Retina (tissue), 1 donor: ENCODE measurements at regions not wholly inside any gene's neighbourhood (a gene's known extent, or its start where the extent isn't known, plus 50 kb on each side); places are given as distances from the start of the nearest gene placed in this dataset.
"Not testable (repeated sequence)": the region's sequence is repeated elsewhere in the genome, so short reads cannot be mapped to it uniquely, and the experiment has no call there.

Experiments
- DNase-seq: peaks from one replicate; pipeline ENCODE4 v3.0.0-alpha.2; 2016

- no peak for DNase-seq
These were observed 148.8 kb upstream of the SFSWAP start for GRCh38 chr12:131561891-131562684.

DNA sequence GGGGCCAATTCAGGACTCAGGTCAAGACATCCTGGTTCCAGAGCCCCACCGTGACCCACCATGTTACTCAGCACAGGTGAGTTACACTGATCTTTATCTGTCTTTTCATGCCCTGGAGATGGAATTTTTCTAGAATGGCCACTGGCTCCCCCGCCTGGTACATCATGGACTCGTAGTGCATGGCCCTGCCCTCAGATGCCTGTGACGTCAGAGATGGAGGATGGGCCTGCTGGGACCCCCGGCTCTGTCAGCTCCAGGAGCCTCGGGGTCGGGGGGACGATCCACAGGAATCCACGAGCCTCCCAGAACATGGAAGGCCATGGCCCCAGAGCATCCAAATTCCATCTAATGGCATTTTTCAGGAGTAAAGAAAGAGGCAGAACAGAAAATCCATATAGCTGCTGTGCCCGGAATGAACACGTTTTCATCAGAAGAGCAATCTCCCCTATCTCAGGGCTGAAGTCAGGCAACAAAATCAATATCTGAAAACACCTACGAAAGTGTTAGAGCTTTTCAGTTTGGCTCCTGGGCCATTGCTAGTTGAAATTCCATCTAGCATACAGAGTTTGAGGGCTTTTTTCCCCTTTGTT, 146.7 kb upstream of the SFSWAP start:
- DNase-seq = peak; percentile 70

DNA sequence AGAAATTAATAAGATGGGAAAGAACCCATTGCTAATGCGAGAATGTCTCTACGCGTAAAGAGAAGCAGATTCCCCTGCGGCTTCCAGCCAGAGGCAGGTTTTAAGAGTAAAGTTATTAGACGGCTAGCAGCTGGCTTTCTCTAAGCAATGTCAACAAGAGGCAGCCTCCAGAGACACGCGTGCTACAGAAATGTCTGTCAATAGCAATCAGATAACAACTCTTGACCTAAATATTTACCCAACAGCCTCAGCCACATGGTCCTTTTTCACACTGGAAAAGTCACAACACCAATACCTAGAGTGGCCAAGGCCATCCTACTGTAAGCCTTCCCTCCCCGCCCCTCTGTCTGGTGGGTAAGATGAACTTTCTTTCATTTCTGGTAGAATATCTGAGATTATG, 146.0 kb upstream of the SFSWAP start:
- DNase-seq = no peak

DNA sequence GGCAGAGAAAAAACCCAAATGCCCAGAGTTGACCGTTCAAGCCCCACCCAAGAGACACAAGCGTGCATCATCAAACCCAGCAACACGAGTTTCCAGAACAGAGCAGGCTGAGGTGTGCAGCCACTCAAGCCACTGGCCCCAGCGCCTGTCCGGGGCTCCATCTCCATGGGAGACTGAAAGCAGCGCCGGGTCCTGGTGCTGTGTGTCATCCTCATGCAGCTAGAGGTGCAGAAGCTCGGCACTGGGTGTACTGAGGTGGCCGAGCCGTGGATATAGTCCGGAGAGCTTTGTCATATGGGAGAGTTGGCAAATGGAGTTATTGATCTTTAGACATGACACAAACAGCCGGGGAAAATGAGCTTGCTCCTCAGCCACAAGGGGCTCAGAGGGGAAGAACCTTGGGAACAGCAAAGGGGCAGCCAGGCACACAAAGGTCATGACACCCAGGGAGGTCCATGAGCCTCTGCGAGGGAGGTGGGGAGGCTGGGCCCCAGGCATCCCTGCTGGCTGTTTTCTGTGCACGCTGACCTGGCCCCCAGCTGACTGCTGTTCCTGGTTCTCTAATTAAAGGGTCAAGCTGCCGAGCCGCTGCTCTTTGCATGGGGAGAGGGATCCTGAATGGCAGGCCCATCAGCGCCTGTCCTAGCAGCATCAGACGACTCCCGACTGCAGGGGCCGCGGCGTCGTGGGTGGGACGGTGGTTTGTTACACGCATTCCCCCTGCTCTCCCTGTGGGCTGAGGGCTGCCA, 145.4 kb upstream of the SFSWAP start:
- DNase-seq = peak; percentile 87

DNA sequence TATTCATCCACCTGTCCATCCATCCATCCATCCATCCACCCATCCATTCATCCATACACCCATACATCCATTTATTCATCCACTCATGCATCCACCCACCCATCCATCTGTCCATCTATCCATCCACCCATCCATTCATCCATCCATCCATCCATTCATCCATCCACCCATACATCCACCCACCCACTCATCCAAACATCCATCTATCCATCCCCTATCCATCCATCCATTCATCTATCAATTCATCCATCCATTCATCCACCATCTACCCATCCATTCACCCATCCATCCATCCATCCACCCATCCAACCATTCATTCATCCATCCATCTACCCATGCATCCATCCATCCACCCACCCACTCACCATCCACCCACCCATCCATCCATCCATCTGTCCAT, 142.6 kb upstream of the SFSWAP start:
- DNase-seq = no peak

DNA sequence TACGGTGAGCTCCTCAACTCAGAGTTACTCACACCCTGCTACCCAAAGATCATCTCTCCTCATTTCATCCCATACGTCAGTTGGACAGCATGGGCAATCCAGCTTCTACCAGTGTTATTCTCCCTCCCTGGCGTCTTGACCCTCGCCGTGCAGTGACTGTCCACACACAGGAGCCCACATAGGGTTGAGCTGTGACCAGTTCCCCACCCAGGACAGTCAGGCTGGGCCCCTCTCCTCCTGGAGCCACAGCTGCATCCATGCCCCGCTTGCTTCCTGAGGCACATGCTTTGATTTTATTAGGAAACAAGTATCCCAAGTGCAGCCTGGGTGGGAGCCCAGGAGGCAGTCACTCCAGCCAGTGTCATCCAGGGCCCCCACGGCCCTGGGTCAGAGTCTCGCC, 140.3 kb upstream of the SFSWAP start:
- no peak for DNase-seq

- no peak for DNase-seq
These were observed 139.1 kb upstream of the SFSWAP start for GRCh38 chr12:131571827-131572226.

DNA sequence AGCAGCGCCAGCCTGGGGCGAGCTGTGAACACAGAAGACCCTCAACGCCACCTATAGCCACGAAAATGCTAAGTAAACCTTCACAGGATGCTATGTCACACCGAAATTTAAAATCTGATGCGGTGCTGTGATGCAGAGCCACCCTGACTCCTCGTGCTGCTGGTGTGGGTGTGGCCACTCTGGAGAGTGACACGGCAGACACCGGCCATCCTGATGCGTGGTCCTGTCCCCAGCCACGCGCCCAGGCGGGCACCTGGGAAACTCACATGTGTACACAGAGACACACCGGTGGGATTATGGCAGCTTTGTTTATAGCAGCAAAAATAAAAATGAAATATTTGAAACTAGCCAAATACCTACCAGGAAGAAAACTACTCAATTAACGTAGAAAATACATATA, 138.3 kb upstream of the SFSWAP start:
- no peak for DNase-seq

- peak; percentile 67 for DNase-seq
These were observed 137.1 kb upstream of the SFSWAP start for GRCh38 chr12:131573631-131574394.

DNA sequence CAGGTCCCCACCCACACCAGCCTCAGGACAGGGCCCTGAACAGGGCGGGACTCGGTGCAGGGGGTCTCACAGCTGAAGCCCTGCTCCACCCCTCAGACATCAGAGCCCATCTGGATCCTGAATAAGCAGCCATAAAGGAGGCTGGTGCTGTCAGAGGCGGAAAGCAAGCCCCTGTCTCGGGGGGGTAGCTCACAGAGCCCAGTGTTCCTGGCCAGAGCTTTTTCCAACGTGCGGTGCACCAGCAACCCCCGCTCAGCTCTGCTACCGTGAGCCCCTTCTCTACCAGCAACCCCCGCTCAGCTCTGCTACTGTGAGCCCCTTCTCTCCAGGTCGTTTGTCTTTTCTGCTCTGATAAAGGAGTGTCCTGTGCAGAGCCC, 136.5 kb upstream of the SFSWAP start:
- DNase-seq = peak; percentile 70

GRCh38 chr12:131575371-131575770, 135.5 kb upstream of the SFSWAP start:
- DNase-seq = no peak

DNA sequence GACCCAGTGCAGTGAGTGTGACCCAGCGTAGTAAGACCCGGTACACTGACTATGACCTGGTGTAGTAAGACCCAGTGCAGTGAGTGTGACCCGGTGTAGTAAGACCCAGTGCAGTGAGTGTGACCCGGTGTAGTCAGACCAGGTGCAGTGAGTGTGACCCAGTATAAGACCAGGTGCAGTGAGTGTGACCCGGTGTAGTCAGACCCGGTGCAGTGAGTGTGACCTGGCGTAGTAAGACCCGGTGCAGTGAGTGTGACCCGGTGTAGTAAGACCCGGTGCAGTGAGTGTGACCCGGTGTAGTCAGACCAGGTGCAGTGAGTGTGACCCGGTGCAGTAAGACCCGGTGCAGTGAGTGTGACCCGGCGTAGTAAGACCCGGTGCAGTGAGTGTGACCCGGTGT, 134.2 kb upstream of the SFSWAP start:
- not testable (repeated sequence) for DNase-seq

DNA sequence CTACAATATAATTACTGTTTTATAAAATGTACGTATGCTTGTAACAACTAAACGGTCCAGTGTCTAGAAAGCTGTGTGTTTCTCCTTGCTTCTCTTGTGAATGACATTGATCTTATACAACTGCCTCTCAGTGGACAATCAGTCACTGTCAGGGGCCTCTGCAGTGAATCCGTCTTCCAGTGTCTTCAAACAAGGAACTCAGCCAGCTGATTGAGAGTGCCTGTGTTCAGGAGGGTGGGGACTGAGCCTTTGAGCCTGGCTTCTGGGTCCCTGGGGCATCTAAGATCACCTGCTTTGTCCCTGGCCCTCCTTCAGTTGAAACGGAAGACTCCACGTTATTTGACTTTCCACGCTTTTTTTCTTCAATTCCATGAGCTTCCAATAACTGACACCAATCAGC, 133.1 kb upstream of the SFSWAP start:
- peak; percentile 59 for DNase-seq

DNA sequence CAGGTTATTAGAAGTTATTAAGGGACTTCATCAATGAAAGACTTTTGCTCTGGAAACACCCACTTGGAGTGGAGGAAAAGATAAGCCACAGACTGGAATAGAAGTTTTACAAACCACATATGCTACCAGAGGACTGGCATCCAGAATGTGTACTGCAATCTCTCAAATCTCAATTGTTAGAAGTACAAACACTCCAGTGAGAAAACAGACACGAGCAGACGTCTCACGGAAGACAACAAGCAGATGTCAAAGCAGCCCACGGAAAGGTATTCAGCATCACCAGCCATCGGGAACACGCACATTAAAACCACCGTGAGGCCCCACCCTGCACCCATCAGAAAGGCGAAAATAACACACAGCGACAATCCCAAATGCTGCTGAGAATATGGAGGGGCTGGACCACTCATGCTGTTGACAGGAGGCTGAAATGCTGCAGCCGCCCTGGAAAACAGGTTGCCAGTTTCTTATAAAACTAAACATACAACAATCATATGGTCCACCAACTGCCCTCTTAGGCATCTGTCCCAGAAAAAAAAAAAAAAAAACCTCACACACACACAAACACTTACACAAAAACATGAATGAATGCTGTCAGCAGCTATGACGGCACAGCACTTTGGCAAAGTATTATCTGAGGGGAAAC, 131.9 kb upstream of the SFSWAP start:
- DNase-seq = no peak

GRCh38 chr12:131583090-131583712, 127.7 kb upstream of the SFSWAP start:
- no peak for DNase-seq

DNA sequence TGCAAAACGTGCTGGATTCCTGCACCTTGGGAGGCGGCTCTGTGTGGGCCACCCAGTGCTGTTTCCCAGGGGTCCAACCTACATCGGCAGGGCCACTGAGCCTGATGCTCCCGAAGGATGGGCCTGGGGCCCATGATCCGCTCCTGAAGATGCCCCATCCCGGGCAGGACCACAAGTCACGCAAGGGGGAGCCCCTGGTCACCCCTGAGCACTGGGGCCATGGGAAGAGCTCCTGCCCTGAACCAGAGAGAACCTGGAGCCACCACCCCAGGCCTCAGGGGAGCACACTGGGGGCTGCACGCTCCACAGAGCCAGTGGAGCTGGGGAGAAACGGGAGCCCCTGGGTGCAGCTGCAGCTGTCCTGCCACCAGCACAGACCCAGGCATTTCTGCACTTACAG, 124.6 kb upstream of the SFSWAP start:
- DNase-seq = no peak

DNA sequence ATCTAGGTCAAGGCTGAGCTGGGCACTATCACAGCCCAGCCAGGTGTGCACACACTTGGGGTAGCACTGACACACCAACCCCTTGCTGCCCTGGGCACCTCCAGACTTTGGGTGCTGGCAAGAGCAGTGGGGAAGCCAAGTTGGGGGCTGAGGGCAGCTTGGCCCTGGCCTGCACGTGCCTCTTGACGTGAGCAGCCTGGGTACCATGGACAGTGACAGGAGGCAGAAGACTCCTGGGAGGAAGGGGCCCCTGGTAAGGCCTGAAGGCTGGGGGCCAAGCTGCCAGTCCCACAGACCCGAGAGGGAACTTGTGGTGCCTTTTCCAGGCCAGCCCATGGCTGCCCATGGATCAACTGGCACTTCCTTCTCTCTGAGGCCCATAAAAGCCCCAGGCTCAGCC, 124.1 kb upstream of the SFSWAP start:
- no peak for DNase-seq

GRCh38 chr12:131587565-131587964, 123.3 kb upstream of the SFSWAP start:
- DNase-seq = no peak

GRCh38 chr12:131589221-131589897, 121.5 kb upstream of the SFSWAP start:
- no peak for DNase-seq

- no peak for DNase-seq
These were observed 120.9 kb upstream of the SFSWAP start for GRCh38 chr12:131589966-131590365.

- no peak for DNase-seq
These were observed 119.8 kb upstream of the SFSWAP start for GRCh38 chr12:131591136-131591535.
